ENCODE measurements at regions not wholly inside any gene's neighbourhood (a gene's known extent, or its start where the extent isn't known, plus 50 kb on each side); places are given as distances from the start of the nearest gene placed in this dataset.
"Not testable (repeated sequence)": the region's sequence is repeated elsewhere in the genome, so short reads cannot be mapped to it uniquely, and the experiment has no call there.

GRCh38 chr9:97220894-97221477, 86.5 kb upstream of the CCDC180 start:
- TF ChIP-seq, protein P1, sequence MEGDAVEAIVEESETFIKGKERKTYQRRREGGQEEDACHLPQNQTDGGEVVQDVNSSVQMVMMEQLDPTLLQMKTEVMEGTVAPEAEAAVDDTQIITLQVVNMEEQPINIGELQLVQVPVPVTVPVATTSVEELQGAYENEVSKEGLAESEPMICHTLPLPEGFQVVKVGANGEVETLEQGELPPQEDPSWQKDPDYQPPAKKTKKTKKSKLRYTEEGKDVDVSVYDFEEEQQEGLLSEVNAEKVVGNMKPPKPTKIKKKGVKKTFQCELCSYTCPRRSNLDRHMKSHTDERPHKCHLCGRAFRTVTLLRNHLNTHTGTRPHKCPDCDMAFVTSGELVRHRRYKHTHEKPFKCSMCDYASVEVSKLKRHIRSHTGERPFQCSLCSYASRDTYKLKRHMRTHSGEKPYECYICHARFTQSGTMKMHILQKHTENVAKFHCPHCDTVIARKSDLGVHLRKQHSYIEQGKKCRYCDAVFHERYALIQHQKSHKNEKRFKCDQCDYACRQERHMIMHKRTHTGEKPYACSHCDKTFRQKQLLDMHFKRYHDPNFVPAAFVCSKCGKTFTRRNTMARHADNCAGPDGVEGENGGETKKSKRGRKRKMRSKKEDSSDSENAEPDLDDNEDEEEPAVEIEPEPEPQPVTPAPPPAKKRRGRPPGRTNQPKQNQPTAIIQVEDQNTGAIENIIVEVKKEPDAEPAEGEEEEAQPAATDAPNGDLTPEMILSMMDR (IDR thresholded peaks at IDR 0.05; ENCODE audit: low read depth, low read length, poor library complexity, severe bottlenecking), result no peak
- TF ChIP-seq EZH2phosphoT487 (IDR thresholded peaks at IDR 0.05; ENCODE audit: borderline replicate concordance, low read length), result no peak
- no peaks in the 10 kb centered on the region for H3F3A ChIP-seq (ENCODE audit: control insufficient read depth, insufficient read depth)
- no peak overlapping the region for H3K4me2 ChIP-seq (ENCODE audit: low read length)
- H3K79me2 ChIP-seq (ENCODE audit: control insufficient read depth, low read length), result no peaks in the 10 kb centered on the region
- H4K20me1 ChIP-seq (ENCODE audit: control insufficient read depth, insufficient read depth, low read depth, low read length), result no peaks in the 10 kb centered on the region
- no peaks in the 10 kb centered on the region for H3K36me3 ChIP-seq (ENCODE audit: control insufficient read depth, low read length)
- H3K27ac ChIP-seq (ENCODE audit: low read depth, low read length), result no peak overlapping the region
- no peaks in the 10 kb centered on the region for H3K27me3 ChIP-seq (ENCODE audit: control insufficient read depth, low read length)
- H3K9me3 ChIP-seq (ENCODE audit: control insufficient read depth, insufficient read depth, low read length), result peaks cover 5% of the 10 kb centered on the region; the same call in 1 of the 2 replicates
- no peaks in the 10 kb centered on the region for H3K4me1 ChIP-seq (ENCODE audit: control insufficient read depth, low read length)
- H3K9me2 ChIP-seq (replicated peaks; ENCODE audit: control insufficient read depth, low read length), result no peaks in the 10 kb centered on the region
- no peak overlapping the region for H3K4me3 ChIP-seq (ENCODE audit: low read length)

- not testable (repeated sequence) for H3K4me1 ChIP-seq (ENCODE audit: control insufficient read depth, low read length); H3K4me2 ChIP-seq (ENCODE audit: low read length); H3K79me2 ChIP-seq (ENCODE audit: control insufficient read depth, low read length); H3K27ac ChIP-seq (ENCODE audit: low read depth, low read length); H3K27me3 ChIP-seq (ENCODE audit: control insufficient read depth, low read length); H4K20me1 ChIP-seq (ENCODE audit: control insufficient read depth, insufficient read depth, low read depth, low read length); H3K36me3 ChIP-seq (ENCODE audit: control insufficient read depth, low read length); H3K4me3 ChIP-seq (ENCODE audit: low read length); H3F3A ChIP-seq (ENCODE audit: control insufficient read depth, insufficient read depth); H3K9me2 ChIP-seq (replicated peaks; ENCODE audit: control insufficient read depth, low read length); H3K9me3 ChIP-seq (ENCODE audit: control insufficient read depth, insufficient read depth, low read length)
Observed at GRCh38 chr9:97220396-97220795, 87.1 kb upstream of the CCDC180 start.

DNA sequence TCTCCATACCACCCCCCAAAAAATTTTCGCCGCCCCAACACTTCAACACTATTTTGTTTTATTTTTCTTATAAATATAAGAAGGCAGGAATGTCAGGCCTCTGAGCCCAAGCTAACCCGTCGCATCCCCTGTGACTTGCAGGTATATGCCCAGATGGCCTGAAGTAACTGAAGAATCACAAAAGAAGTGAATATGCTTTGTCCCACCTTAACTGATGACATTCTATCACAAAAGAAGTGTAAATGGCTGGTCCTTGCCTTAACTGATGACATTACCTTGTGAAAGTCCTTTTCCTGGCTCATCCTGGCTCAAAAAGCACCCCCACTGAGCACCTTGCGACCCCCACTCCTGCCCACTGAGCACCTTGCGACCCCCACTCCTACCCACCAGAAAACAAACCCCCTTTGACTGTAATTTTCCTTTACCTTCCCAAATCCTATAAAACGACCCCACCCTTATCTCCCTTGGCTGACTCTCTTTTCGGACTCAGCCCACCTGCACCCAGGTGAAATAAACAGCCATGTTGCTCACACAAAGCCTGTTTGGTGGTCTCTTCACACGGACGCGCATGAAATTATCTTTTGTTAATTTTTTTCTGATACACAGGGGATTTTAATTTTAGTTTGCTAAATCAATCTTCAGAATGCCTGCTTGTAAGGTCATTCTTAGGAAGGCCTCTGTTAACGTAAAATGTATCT, 87.9 kb upstream of the CCDC180 start:
- not testable (repeated sequence) for H3K9me2 ChIP-seq (replicated peaks; ENCODE audit: control insufficient read depth, low read length); H3K4me2 ChIP-seq (ENCODE audit: low read length); H3K27ac ChIP-seq (ENCODE audit: low read depth, low read length); H3K4me3 ChIP-seq (ENCODE audit: low read length); H3K79me2 ChIP-seq (ENCODE audit: control insufficient read depth, low read length); H3F3A ChIP-seq (ENCODE audit: control insufficient read depth, insufficient read depth); H3K27me3 ChIP-seq (ENCODE audit: control insufficient read depth, low read length); H4K20me1 ChIP-seq (ENCODE audit: control insufficient read depth, insufficient read depth, low read depth, low read length); H3K36me3 ChIP-seq (ENCODE audit: control insufficient read depth, low read length); H3K9me3 ChIP-seq (ENCODE audit: control insufficient read depth, insufficient read depth, low read length); H3K4me1 ChIP-seq (ENCODE audit: control insufficient read depth, low read length)

GRCh38 chr9:97215127-97215526, 92.3 kb upstream of the CCDC180 start:
- H4K20me1 ChIP-seq (ENCODE audit: control insufficient read depth, insufficient read depth, low read depth, low read length); H3K27ac ChIP-seq (ENCODE audit: low read depth, low read length); H3K79me2 ChIP-seq (ENCODE audit: control insufficient read depth, low read length); H3F3A ChIP-seq (ENCODE audit: control insufficient read depth, insufficient read depth); H3K9me2 ChIP-seq (replicated peaks; ENCODE audit: control insufficient read depth, low read length); H3K9me3 ChIP-seq (ENCODE audit: control insufficient read depth, insufficient read depth, low read length); H3K36me3 ChIP-seq (ENCODE audit: control insufficient read depth, low read length); H3K4me2 ChIP-seq (ENCODE audit: low read length); H3K4me1 ChIP-seq (ENCODE audit: control insufficient read depth, low read length); H3K27me3 ChIP-seq (ENCODE audit: control insufficient read depth, low read length); H3K4me3 ChIP-seq (ENCODE audit: low read length): not testable (repeated sequence)

GRCh38 chr9:97214556-97214955, 92.9 kb upstream of the CCDC180 start:
- H3F3A ChIP-seq (ENCODE audit: control insufficient read depth, insufficient read depth); H3K4me3 ChIP-seq (ENCODE audit: low read length); H3K36me3 ChIP-seq (ENCODE audit: control insufficient read depth, low read length); H3K79me2 ChIP-seq (ENCODE audit: control insufficient read depth, low read length); H3K27me3 ChIP-seq (ENCODE audit: control insufficient read depth, low read length); H4K20me1 ChIP-seq (ENCODE audit: control insufficient read depth, insufficient read depth, low read depth, low read length); H3K4me2 ChIP-seq (ENCODE audit: low read length); H3K4me1 ChIP-seq (ENCODE audit: control insufficient read depth, low read length); H3K27ac ChIP-seq (ENCODE audit: low read depth, low read length); H3K9me3 ChIP-seq (ENCODE audit: control insufficient read depth, insufficient read depth, low read length); H3K9me2 ChIP-seq (replicated peaks; ENCODE audit: control insufficient read depth, low read length): not testable (repeated sequence)

DNA sequence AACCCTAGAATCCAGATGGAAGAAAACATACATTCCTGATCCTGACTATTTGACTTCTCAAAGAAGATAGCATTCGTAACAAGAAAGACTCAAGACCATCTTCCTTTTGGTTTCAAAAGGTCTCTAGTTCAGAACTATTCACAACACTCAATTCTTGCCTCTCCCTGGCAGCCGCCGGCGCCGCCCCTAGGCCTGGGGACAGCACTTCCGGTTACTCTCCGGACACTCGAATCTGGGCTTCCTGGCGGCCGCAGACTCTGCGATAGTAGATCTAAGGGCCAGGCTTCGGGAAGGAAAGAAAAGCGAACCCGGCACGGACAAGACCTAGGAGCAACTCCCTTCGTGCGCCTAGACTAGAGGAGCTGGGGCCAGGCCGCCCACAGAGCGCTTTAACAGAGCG, 107.8 kb upstream of the CCDC180 start:
- H3K79me2 ChIP-seq (ENCODE audit: control insufficient read depth, low read length); H3F3A ChIP-seq (ENCODE audit: control insufficient read depth, insufficient read depth); H3K27ac ChIP-seq (ENCODE audit: low read depth, low read length); H3K9me2 ChIP-seq (replicated peaks; ENCODE audit: control insufficient read depth, low read length); H3K4me2 ChIP-seq (ENCODE audit: low read length); H3K4me1 ChIP-seq (ENCODE audit: control insufficient read depth, low read length); H3K36me3 ChIP-seq (ENCODE audit: control insufficient read depth, low read length); H4K20me1 ChIP-seq (ENCODE audit: control insufficient read depth, insufficient read depth, low read depth, low read length); H3K27me3 ChIP-seq (ENCODE audit: control insufficient read depth, low read length); H3K9me3 ChIP-seq (ENCODE audit: control insufficient read depth, insufficient read depth, low read length); H3K4me3 ChIP-seq (ENCODE audit: low read length): not testable (repeated sequence)

GRCh38 chr9:97193767-97194166, 113.7 kb upstream of the CCDC180 start:
- not testable (repeated sequence) for H3K4me3 ChIP-seq (ENCODE audit: low read length); H3K79me2 ChIP-seq (ENCODE audit: control insufficient read depth, low read length); H3K9me3 ChIP-seq (ENCODE audit: control insufficient read depth, insufficient read depth, low read length); H3K27ac ChIP-seq (ENCODE audit: low read depth, low read length); H3K27me3 ChIP-seq (ENCODE audit: control insufficient read depth, low read length); H3K9me2 ChIP-seq (replicated peaks; ENCODE audit: control insufficient read depth, low read length); H3K36me3 ChIP-seq (ENCODE audit: control insufficient read depth, low read length); H4K20me1 ChIP-seq (ENCODE audit: control insufficient read depth, insufficient read depth, low read depth, low read length); H3K4me2 ChIP-seq (ENCODE audit: low read length); H3K4me1 ChIP-seq (ENCODE audit: control insufficient read depth, low read length); H3F3A ChIP-seq (ENCODE audit: control insufficient read depth, insufficient read depth)

Measured in DOHH2 (cell line).